ENCODE measurements at regions not wholly inside any gene's neighbourhood (a gene's known extent, or its start where the extent isn't known, plus 50 kb on each side); places are given as distances from the start of the nearest gene placed in this dataset.
"Not testable (repeated sequence)": the region's sequence is repeated elsewhere in the genome, so short reads cannot be mapped to it uniquely, and the experiment has no call there.

- DNase-seq (ENCODE audit: low spot score), result peak; percentile 87
These were observed 50.8 kb upstream of the PTHLH start for GRCh38 chr12:28023156-28023887.

- peak; percentile 16 for DNase-seq (ENCODE audit: low spot score)
These were observed 51.9 kb upstream of the PTHLH start for GRCh38 chr12:28024231-28024995.

- no peak for DNase-seq (ENCODE audit: low spot score)
These were observed 53.4 kb upstream of the PTHLH start for GRCh38 chr12:28025821-28026505.

- DNase-seq (ENCODE audit: low spot score), result no peak
These were observed 54.2 kb upstream of the PTHLH start for GRCh38 chr12:28026701-28027100.

- DNase-seq (ENCODE audit: low spot score), result no peak
These were observed 54.8 kb upstream of the PTHLH start for GRCh38 chr12:28027328-28027727.

GRCh38 chr12:28027947-28028724 is 55.6 kb upstream of the PTHLH start:
- no peak for DNase-seq (ENCODE audit: low spot score)

- no peak for DNase-seq (ENCODE audit: low spot score)
These were observed 60.4 kb upstream of the PTHLH start for GRCh38 chr12:28032811-28033537.

GRCh38 chr12:28033538-28033915 is 61.0 kb upstream of the PTHLH start:
- peak; percentile 20 for DNase-seq (ENCODE audit: low spot score)

GRCh38 chr12:28034271-28034670 is 61.7 kb upstream of the PTHLH start:
- no peak for DNase-seq (ENCODE audit: low spot score)

- peak; percentile 54 for DNase-seq (ENCODE audit: low spot score)
These were observed 63.0 kb upstream of the PTHLH start for GRCh38 chr12:28035500-28035899.

- DNase-seq (ENCODE audit: low spot score), result no peak
These were observed 64.4 kb upstream of the PTHLH start for GRCh38 chr12:28036940-28037339.

- DNase-seq (ENCODE audit: low spot score), result no peak
These were observed 67.7 kb upstream of the PTHLH start for GRCh38 chr12:28040246-28040645.

- not testable (repeated sequence) for DNase-seq (ENCODE audit: low spot score)
These were observed 74.1 kb upstream of the PTHLH start for GRCh38 chr12:28046600-28046999.

GRCh38 chr12:28050606-28051005 is 78.1 kb upstream of the PTHLH start:
- DNase-seq (ENCODE audit: low spot score), result peak; percentile 22

- DNase-seq (ENCODE audit: low spot score), result no peak
These were observed 79.2 kb upstream of the PTHLH start for GRCh38 chr12:28051516-28052354.

GRCh38 chr12:28053564-28053963 is 81.0 kb upstream of the PTHLH start:
- no peak for DNase-seq (ENCODE audit: low spot score)

- DNase-seq (ENCODE audit: low spot score), result no peak
These were observed 82.0 kb upstream of the PTHLH start for GRCh38 chr12:28054583-28054982.

GRCh38 chr12:28057856-28058615 is 85.5 kb upstream of the PTHLH start:
- no peak for DNase-seq (ENCODE audit: low spot score)

- no peak for DNase-seq (ENCODE audit: low spot score)
These were observed 86.7 kb upstream of the PTHLH start for GRCh38 chr12:28059220-28059619.

- DNase-seq (ENCODE audit: low spot score), result no peak
These were observed 87.1 kb upstream of the PTHLH start for GRCh38 chr12:28059668-28060067.
